Mucosa of rectum (tissue), 2 donors: ENCODE measurements at regions not wholly inside any gene's neighbourhood (a gene's known extent, or its start where the extent isn't known, plus 50 kb on each side); places are given as distances from the start of the nearest gene placed in this dataset.
"Not testable (repeated sequence)": the region's sequence is repeated elsewhere in the genome, so short reads cannot be mapped to it uniquely, and the experiment has no call there.

Source experiments
- H3K27ac ChIP-seq, 2 donors: one replicate each; pipeline ENCODE4 v1.7.0; 2013; ENCODE audit warnings: inconsistent platforms in 2 of 2, low read depth in 2 of 2, low read length in 2 of 2
- H3K27me3 ChIP-seq, 2 donors: one replicate each; pipeline ENCODE4 v1.7.0; 2013; ENCODE audit warnings: low read length in 2 of 2; ENCODE audit not compliant: control insufficient read depth in 2 of 2, insufficient read depth in 2 of 2
- H3K36me3 ChIP-seq, 2 donors: one replicate each; pipeline ENCODE4 v1.7.0; 2013; ENCODE audit warnings: low read length in 2 of 2; ENCODE audit not compliant: control insufficient read depth in 2 of 2, insufficient read depth in 2 of 2
- H3K4me1 ChIP-seq, 2 donors: one replicate each; pipeline ENCODE4 v1.7.0; 2013; ENCODE audit warnings: low read length in 2 of 2, mild to moderate bottlenecking in 1 of 2; ENCODE audit not compliant: control insufficient read depth in 2 of 2, insufficient read depth in 2 of 2
- H3K4me3 ChIP-seq, 2 donors: one replicate each; pipeline ENCODE4 v1.7.0; 2013; ENCODE audit warnings: low read length in 2 of 2
- H3K9ac ChIP-seq, 2 donors: one replicate each; pipeline ENCODE4 v1.7.0; 2013; ENCODE audit warnings: low read length in 2 of 2, low read depth in 1 of 2, mild to moderate bottlenecking in 1 of 2
- H3K9me3 ChIP-seq, 2 donors: one replicate each; pipeline ENCODE4 v1.7.0; 2013; ENCODE audit warnings: low read length in 2 of 2; ENCODE audit not compliant: control insufficient read depth in 2 of 2
- donor health status: healthy.
- donor health status: Normal muscosa, but diverticular disease.

DNA sequence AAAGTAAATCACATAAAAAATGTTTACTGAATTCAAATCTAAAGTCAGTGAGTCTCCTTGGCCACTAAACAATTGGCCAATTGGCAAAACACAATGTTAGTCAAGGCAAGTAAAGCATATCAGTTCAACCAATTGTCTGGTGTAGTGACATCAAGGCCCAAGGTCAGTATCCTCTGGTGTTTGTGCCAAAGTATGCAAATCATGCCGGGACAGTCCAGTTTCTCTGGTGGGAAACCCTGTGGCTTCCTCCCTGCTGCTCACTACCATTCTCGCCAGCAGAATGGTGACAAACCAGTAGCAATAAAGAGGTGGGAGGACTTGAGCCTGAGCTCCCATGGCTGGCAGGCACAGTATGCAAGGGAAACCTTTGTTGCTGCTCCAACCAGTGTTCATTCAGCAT is 314.9 kb upstream of the FGF13 start:
- Histone ChIP-seq H3K36me3 (no peaks in the 10 kb centered on the region), H3K9ac (no peak overlapping the region), H3K27me3 (no peaks in the 10 kb centered on the region), H3K4me3 (no peak overlapping the region), H3K9me3 (no peaks in the 10 kb centered on the region), H3K27ac (no peak overlapping the region), H3K4me1 (no peaks in the 10 kb centered on the region)

DNA sequence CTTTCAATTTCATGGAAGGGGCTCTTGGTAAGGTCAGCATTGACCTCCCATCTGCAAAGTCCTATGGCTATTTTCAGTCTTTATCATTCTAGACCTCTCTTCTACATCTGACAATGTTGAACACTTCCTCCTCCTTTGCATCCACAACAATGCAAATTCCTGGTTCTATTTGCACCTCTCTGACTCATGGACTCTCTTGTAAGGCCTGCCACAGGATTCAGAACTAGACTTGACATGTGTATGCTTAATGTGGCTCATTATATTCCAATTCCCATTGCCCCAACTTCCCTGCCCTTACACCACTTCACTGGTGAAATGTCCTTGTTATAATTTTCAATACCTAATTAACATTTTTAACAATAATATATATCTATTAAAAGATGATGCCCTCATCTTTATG is 314.3 kb upstream of the FGF13 start:
- no peak overlapping the region for H3K4me3 ChIP-seq
- no peaks in the 10 kb centered on the region for H3K27me3 ChIP-seq
- H3K4me1 ChIP-seq: no peaks in the 10 kb centered on the region
- H3K27ac ChIP-seq: no peak overlapping the region
- no peaks in the 10 kb centered on the region for H3K36me3 ChIP-seq
- H3K9me3 ChIP-seq: no peaks in the 10 kb centered on the region
- H3K9ac ChIP-seq: no peak overlapping the region

- Histone ChIP-seq H3K9ac (no peak overlapping the region), H3K4me1 (no peaks in the 10 kb centered on the region), H3K4me3 (no peak overlapping the region), H3K9me3 (no peaks in the 10 kb centered on the region), H3K36me3 (no peaks in the 10 kb centered on the region), H3K27me3 (no peaks in the 10 kb centered on the region), H3K27ac (no peak overlapping the region)
These were observed 312.0 kb upstream of the FGF13 start for GRCh38 chrX:139023531-139023930.

DNA sequence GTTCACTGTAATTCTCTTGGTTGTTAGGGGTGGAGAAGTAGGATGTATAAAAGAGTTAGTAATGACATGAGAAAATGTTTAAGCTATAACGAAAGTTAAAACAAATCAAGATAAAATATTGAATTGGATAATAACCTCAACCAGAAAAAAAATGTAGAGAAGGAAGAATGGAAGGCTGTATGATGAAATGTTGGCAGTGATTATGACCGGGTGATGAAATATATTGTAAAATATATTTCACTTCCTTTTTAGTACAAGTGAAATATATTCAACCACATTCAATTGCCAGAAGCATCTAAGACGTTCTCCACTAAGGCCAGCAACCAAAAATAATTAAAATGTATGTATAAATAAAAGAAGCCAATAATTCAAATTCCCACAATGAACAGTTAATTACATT is 309.3 kb upstream of the FGF13 start:
- no peaks in the 10 kb centered on the region for H3K36me3 ChIP-seq
- H3K9ac ChIP-seq: no peak overlapping the region
- H3K4me3 ChIP-seq: no peak overlapping the region
- H3K4me1 ChIP-seq: no peaks in the 10 kb centered on the region
- no peaks in the 10 kb centered on the region for H3K9me3 ChIP-seq
- H3K27ac ChIP-seq: no peak overlapping the region
- no peaks in the 10 kb centered on the region for H3K27me3 ChIP-seq

DNA sequence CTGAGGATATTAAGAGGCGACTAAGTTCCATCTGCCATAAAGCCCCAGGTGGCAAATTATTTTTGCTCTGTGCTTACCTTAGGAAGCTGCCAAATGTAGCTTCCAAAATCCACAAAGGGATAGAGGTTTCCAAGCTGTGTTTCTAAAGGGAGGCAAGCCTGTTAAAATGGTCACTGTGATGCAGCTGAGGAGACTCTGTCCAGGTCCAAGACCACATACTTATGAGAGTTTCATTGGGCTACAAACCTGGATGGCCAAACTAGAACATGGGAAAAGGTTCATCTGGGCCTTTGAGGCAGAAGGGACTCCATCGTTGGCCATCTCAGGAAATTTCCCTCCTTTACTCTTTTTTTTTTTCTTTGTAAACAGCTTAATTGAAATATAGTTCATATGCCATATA is 306.9 kb upstream of the FGF13 start:
- H3K9ac ChIP-seq: no peak overlapping the region
- no peaks in the 10 kb centered on the region for H3K4me1 ChIP-seq
- H3K4me3 ChIP-seq: no peak overlapping the region
- H3K9me3 ChIP-seq: no peaks in the 10 kb centered on the region
- H3K27ac ChIP-seq: no peak overlapping the region
- H3K27me3 ChIP-seq: no peaks in the 10 kb centered on the region
- no peaks in the 10 kb centered on the region for H3K36me3 ChIP-seq

GRCh38 chrX:139015627-139016026 is 304.1 kb upstream of the FGF13 start:
- no peaks in the 10 kb centered on the region for H3K27me3 ChIP-seq
- H3K4me3 ChIP-seq: no peak overlapping the region
- H3K4me1 ChIP-seq: no peaks in the 10 kb centered on the region
- no peaks in the 10 kb centered on the region for H3K9me3 ChIP-seq
- H3K27ac ChIP-seq: no peak overlapping the region
- H3K9ac ChIP-seq: no peak overlapping the region
- no peaks in the 10 kb centered on the region for H3K36me3 ChIP-seq

GRCh38 chrX:139008185-139008584 is 296.7 kb upstream of the FGF13 start:
- Histone ChIP-seq H3K4me1 (no peaks in the 10 kb centered on the region), H3K9ac (no peak overlapping the region), H3K36me3 (no peaks in the 10 kb centered on the region), H3K27ac (no peak overlapping the region), H3K4me3 (no peak overlapping the region), H3K27me3 (no peaks in the 10 kb centered on the region), H3K9me3 (no peaks in the 10 kb centered on the region)

GRCh38 chrX:139003856-139004527 is 292.5 kb upstream of the FGF13 start:
- not testable (repeated sequence) for H3K9ac ChIP-seq, H3K27ac ChIP-seq, H3K36me3 ChIP-seq, H3K4me1 ChIP-seq, H3K4me3 ChIP-seq, H3K27me3 ChIP-seq, H3K9me3 ChIP-seq

- Histone ChIP-seq H3K4me3 (no peak overlapping the region), H3K9me3 (no peaks in the 10 kb centered on the region), H3K27me3 (no peaks in the 10 kb centered on the region), H3K27ac (no peak overlapping the region), H3K9ac (no peak overlapping the region), H3K4me1 (no peaks in the 10 kb centered on the region), H3K36me3 (no peaks in the 10 kb centered on the region)
These were observed 290.8 kb upstream of the FGF13 start for GRCh38 chrX:139002319-139002718.

- H3K4me1 ChIP-seq: no peaks in the 10 kb centered on the region
- H3K36me3 ChIP-seq: no peaks in the 10 kb centered on the region
- H3K27ac ChIP-seq: no peak overlapping the region
- no peak overlapping the region for H3K4me3 ChIP-seq
- H3K9ac ChIP-seq: no peak overlapping the region
- no peaks in the 10 kb centered on the region for H3K27me3 ChIP-seq
- H3K9me3 ChIP-seq: no peaks in the 10 kb centered on the region
These were observed 284.8 kb upstream of the FGF13 start for GRCh38 chrX:138996268-138996667.

DNA sequence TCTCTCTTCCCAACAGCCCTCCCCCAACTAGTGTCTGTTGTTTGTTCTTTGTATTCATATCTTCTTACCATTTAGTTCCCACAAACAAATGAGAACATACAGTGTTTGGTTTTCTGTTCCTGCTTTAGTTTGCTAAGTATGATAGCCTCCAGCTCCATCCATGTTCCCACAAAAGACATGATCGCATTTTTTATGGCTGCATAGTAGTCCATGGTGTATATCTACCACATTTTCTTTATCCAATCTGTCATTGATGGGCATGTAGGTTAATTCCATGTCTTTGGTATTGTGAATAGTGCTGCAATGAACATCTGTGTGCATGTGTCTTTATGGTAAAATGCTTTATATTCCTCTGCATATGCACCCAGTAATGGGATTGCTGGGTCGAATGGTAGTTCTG is 283.9 kb upstream of the FGF13 start:
- no peak overlapping the region for H3K4me3 ChIP-seq
- H3K9ac ChIP-seq: no peak overlapping the region
- H3K4me1 ChIP-seq: no peaks in the 10 kb centered on the region
- no peaks in the 10 kb centered on the region for H3K36me3 ChIP-seq
- no peaks in the 10 kb centered on the region for H3K9me3 ChIP-seq
- H3K27ac ChIP-seq: no peak overlapping the region
- no peaks in the 10 kb centered on the region for H3K27me3 ChIP-seq
